ENCODE measurements at regions not wholly inside any gene's neighbourhood (a gene's known extent, or its start where the extent isn't known, plus 50 kb on each side); places are given as distances from the start of the nearest gene placed in this dataset.

GRCh38 chr4:59728496-59728895 lies 1471.6 kb upstream of the ADGRL3 start:
- Histone ChIP-seq H3K4me3 (ENCODE audit: insufficient read depth, low read depth, low read length) (no peak overlapping the region), H3K27ac (ENCODE audit: low read depth, low read length) (no peak overlapping the region)

DNA sequence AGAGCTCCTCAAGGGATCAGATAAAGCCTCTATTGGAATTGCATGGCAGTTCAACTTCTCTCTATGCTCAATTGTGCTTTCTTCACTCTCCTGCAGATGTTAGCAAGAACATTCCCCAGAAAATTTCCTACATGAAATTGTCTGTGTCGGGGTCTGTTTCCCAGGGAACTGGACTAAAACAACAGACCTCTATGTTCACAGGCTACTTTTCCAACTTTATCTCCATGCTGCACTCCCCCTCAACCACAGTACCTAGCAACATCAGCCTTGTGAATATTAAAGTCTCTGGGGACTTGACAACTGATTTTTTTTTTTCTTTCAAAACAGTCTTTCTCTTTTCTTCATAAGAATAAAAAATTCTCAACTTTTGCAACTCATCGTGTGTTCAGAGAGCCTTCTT lies 1470.8 kb upstream of the ADGRL3 start:
- no peaks in the 10 kb centered on the region for H3K79me2 ChIP-seq (ENCODE audit: insufficient read depth, low read length)
- no peaks in the 10 kb centered on the region for H3K27me3 ChIP-seq (ENCODE audit: insufficient read depth, low read length)
- no peak overlapping the region for H3K9ac ChIP-seq (ENCODE audit: low read length)
- no peak overlapping the region for H3K4me3 ChIP-seq (ENCODE audit: insufficient read depth, low read depth, low read length)
- no peak for FAIRE-seq
- H3K4me2 ChIP-seq (ENCODE audit: low read length), result no peak overlapping the region
- Mint-ChIP-seq H3K27ac (ENCODE audit: unreplicated experiment) (peak overlapping the region; percentile 97), H3K9me3 (ENCODE audit: unreplicated experiment) (no peaks in the 10 kb centered on the region), H3K27me3 (ENCODE audit: low read depth, unreplicated experiment) (no peaks in the 10 kb centered on the region), H3K36me3 (ENCODE audit: low read depth, unreplicated experiment) (no peaks in the 10 kb centered on the region), H3K4me1 (ENCODE audit: low read depth, unreplicated experiment) (peaks cover 22% of the 10 kb centered on the region), H3K4me3 (ENCODE audit: unreplicated experiment) (no peak overlapping the region)
- H3K27ac ChIP-seq (ENCODE audit: low read depth, low read length), result no peak overlapping the region
- TF ChIP-seq CTCF (IDR thresholded peaks at IDR 0.05; ENCODE audit: insufficient read depth, low read depth, low read length), result no peak
- no peak for TF ChIP-seq EZH2 (IDR thresholded peaks at IDR 0.05; ENCODE audit: insufficient read depth, low read length)
- H3K9me3 ChIP-seq (ENCODE audit: insufficient read depth, low read depth, low read length), result no peaks in the 10 kb centered on the region
- no peaks in the 10 kb centered on the region for H4K20me1 ChIP-seq (ENCODE audit: insufficient read depth, low read length)
- no peaks in the 10 kb centered on the region for H3K4me1 ChIP-seq (ENCODE audit: insufficient read depth, low read length)
- no peak for DNase-seq (ENCODE audit: low read depth)
- H2AFZ ChIP-seq (ENCODE audit: low read depth, low read length), result no peak overlapping the region
- H3K36me3 ChIP-seq (ENCODE audit: insufficient read depth, low read length), result no peaks in the 10 kb centered on the region

More at GRCh38 chr4:59728496-59728895, 1471.6 kb upstream of the ADGRL3 start:
- no peak for TF ChIP-seq EZH2 (IDR thresholded peaks at IDR 0.05; ENCODE audit: insufficient read depth, low read length)
- no peak for TF ChIP-seq CTCF (IDR thresholded peaks at IDR 0.05; ENCODE audit: insufficient read depth, low read depth, low read length)
- Histone ChIP-seq H4K20me1 (ENCODE audit: insufficient read depth, low read length) (no peaks in the 10 kb centered on the region), H3K9ac (ENCODE audit: low read length) (no peak overlapping the region), H3K36me3 (ENCODE audit: insufficient read depth, low read length) (no peaks in the 10 kb centered on the region), H3K9me3 (ENCODE audit: insufficient read depth, low read depth, low read length) (no peaks in the 10 kb centered on the region), H3K79me2 (ENCODE audit: insufficient read depth, low read length) (no peaks in the 10 kb centered on the region), H3K4me2 (ENCODE audit: low read length) (no peak overlapping the region), H3K4me1 (ENCODE audit: insufficient read depth, low read length) (no peaks in the 10 kb centered on the region), H2AFZ (ENCODE audit: low read depth, low read length) (peak overlapping the region; percentile 11), H3K27me3 (ENCODE audit: insufficient read depth, low read length) (no peaks in the 10 kb centered on the region)
- DNase-seq (ENCODE audit: low read depth), result no peak
- peaks cover under 1% of the 10 kb centered on the region for H3K9me3 Mint-ChIP-seq (ENCODE audit: unreplicated experiment)
- H3K36me3 Mint-ChIP-seq (ENCODE audit: low read depth, unreplicated experiment), result no peaks in the 10 kb centered on the region
- FAIRE-seq, result no peak
- peaks cover 22% of the 10 kb centered on the region for H3K4me1 Mint-ChIP-seq (ENCODE audit: low read depth, unreplicated experiment)
- no peak overlapping the region for H3K4me3 Mint-ChIP-seq (ENCODE audit: unreplicated experiment)
- H3K27ac Mint-ChIP-seq (ENCODE audit: unreplicated experiment), result peak overlapping the region; percentile 68
- H3K27me3 Mint-ChIP-seq (ENCODE audit: low read depth, unreplicated experiment), result no peaks in the 10 kb centered on the region

- FAIRE-seq, result no peak
- H3K27ac Mint-ChIP-seq (ENCODE audit: unreplicated experiment), result no peak overlapping the region
- no peak overlapping the region for H3K9ac ChIP-seq (ENCODE audit: low read length)
Observed at GRCh38 chr4:59748433-59748832, 1451.7 kb upstream of the ADGRL3 start.

More at GRCh38 chr4:59748433-59748832, 1451.7 kb upstream of the ADGRL3 start:
- H3K27me3 ChIP-seq (ENCODE audit: insufficient read depth, low read length), result no peaks in the 10 kb centered on the region
- H3K4me2 ChIP-seq (ENCODE audit: low read length), result no peak overlapping the region
- Mint-ChIP-seq H3K4me1 (ENCODE audit: low read depth, unreplicated experiment) (no peaks in the 10 kb centered on the region), H3K9me3 (ENCODE audit: unreplicated experiment) (no peaks in the 10 kb centered on the region), H3K27me3 (ENCODE audit: low read depth, unreplicated experiment) (no peaks in the 10 kb centered on the region), H3K4me3 (ENCODE audit: unreplicated experiment) (no peak overlapping the region), H3K36me3 (ENCODE audit: low read depth, unreplicated experiment) (no peaks in the 10 kb centered on the region)
- no peaks in the 10 kb centered on the region for H3K9me3 ChIP-seq (ENCODE audit: insufficient read depth, low read depth, low read length)
- H3K36me3 ChIP-seq (ENCODE audit: insufficient read depth, low read length), result no peaks in the 10 kb centered on the region
- no peak overlapping the region for H2AFZ ChIP-seq (ENCODE audit: low read depth, low read length)
- H4K20me1 ChIP-seq (ENCODE audit: insufficient read depth, low read length), result no peaks in the 10 kb centered on the region
- TF ChIP-seq CTCF (IDR thresholded peaks at IDR 0.05; ENCODE audit: insufficient read depth, low read depth, low read length), result no peak
- TF ChIP-seq EZH2 (IDR thresholded peaks at IDR 0.05; ENCODE audit: insufficient read depth, low read length), result no peak
- DNase-seq (ENCODE audit: low read depth), result no peak
- H3K4me3 ChIP-seq (ENCODE audit: insufficient read depth, low read depth, low read length), result no peak overlapping the region
- no peaks in the 10 kb centered on the region for H3K4me1 ChIP-seq (ENCODE audit: insufficient read depth, low read length)
- no peaks in the 10 kb centered on the region for H3K79me2 ChIP-seq (ENCODE audit: insufficient read depth, low read length)
- H3K27ac ChIP-seq (ENCODE audit: low read depth, low read length), result no peak overlapping the region

All from astrocyte (in vitro differentiated cells and primary cell).